Vagina (tissue), 2 donors: ENCODE measurements at regions not wholly inside any gene's neighbourhood (a gene's known extent, or its start where the extent isn't known, plus 50 kb on each side); places are given as distances from the start of the nearest gene placed in this dataset.

Experiments used
- DNase-seq, 2 donors: peaks; one replicate each; pipeline ENCODE4 v3.0.0-alpha.2; 2017; ENCODE audit errors: extremely low spot score in 2 of 2
- H3K27ac ChIP-seq: fragments of 200-600 bp; sonication (generic); one replicate; pipeline ENCODE4 v1.5.1; 2019
- H3K27me3 ChIP-seq: fragments of 200-600 bp; sonication (generic); one replicate; pipeline ENCODE4 v1.5.1; 2019
- H3K36me3 ChIP-seq, 2 donors: fragments of 200-600 bp; sonication (generic); one replicate each; pipeline ENCODE4 v1.5.1; 2017 to 2019
- H3K4me1 ChIP-seq: fragments of 200-600 bp; sonication (generic); one replicate; pipeline ENCODE4 v1.5.1; 2019
- H3K4me3 ChIP-seq, 2 donors: fragments of 200-600 bp; sonication (generic); 1 replicate in 1 of 2; 2 replicates in 1 of 2; pipeline ENCODE4 v1.5.1; 2016 to 2019
- H3K9me3 ChIP-seq: fragments of 200-600 bp; sonication (generic); one replicate; pipeline ENCODE4 v1.5.1; 2019
- POLR2A ChIP-seq, 2 donors: fragments of 450-650 bp; IDR thresholded peaks; one replicate each; pipeline ENCODE4 v1.6.1; 2017; ENCODE audit warnings: antibody characterized with exemption in 2 of 2, mild to moderate bottlenecking in 2 of 2, moderate library complexity in 2 of 2
- POLR2AphosphoS5 ChIP-seq, 2 donors: sonication (generic); formaldehyde crosslinking; IDR thresholded peaks; one replicate each; pipeline ENCODE4 v1.9.0; 2017; ENCODE audit warnings: antibody characterized with exemption in 2 of 2, mild to moderate bottlenecking in 2 of 2, low read depth in 1 of 2; ENCODE audit not compliant: insufficient read depth in 1 of 2
- intact Hi-C: fragments of 100-400 bp; cut with DNase I; formaldehyde crosslinking; loops from one replicate; pipeline ENCODE4 v1.15.1; 2023
- TF ChIP-seq, protein P1 (sequence below), 3 experiments: fragments of 450-650 bp in 2 of 3; fragments of 200-600 bp in 1 of 3; sonication (generic) in 1 of 3; IDR thresholded peaks; one replicate each; pipeline ENCODE4 v1.5.1; 2017 to 2019; ENCODE audit warnings: antibody characterized with exemption in 3 of 3, mild to moderate bottlenecking in 2 of 3, moderate library complexity in 2 of 3

DNA sequence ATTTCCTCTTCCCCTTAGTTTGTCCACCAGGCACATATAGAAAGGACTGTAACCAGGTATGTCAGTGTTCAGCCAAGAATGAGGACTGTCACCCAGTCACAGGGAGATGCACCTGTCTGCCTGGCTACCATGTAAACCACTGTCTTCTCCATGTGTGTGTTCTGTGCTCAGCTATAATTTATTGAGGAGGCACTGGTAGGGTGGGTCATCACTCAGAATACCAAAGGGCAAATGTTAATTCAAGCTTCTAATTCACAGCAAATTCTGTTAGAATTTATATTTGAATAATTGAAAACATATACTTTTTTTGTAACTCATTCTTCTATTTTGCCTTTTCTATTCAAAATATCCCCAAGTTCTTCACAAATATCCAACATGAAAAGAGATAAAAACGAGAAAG lies 780.4 kb downstream of the MECOM start:
- H3K27ac ChIP-seq: no peak overlapping the region
- no peak overlapping the region for H3K4me3 ChIP-seq
- TF ChIP-seq POLR2A (IDR thresholded peaks at IDR 0.05) (no peak), POLR2AphosphoS5 (IDR thresholded peaks at IDR 0.05; ENCODE audit: insufficient read depth in 1 of 2, low read depth in 1 of 2) (no peak)
- TF ChIP-seq, protein P1, sequence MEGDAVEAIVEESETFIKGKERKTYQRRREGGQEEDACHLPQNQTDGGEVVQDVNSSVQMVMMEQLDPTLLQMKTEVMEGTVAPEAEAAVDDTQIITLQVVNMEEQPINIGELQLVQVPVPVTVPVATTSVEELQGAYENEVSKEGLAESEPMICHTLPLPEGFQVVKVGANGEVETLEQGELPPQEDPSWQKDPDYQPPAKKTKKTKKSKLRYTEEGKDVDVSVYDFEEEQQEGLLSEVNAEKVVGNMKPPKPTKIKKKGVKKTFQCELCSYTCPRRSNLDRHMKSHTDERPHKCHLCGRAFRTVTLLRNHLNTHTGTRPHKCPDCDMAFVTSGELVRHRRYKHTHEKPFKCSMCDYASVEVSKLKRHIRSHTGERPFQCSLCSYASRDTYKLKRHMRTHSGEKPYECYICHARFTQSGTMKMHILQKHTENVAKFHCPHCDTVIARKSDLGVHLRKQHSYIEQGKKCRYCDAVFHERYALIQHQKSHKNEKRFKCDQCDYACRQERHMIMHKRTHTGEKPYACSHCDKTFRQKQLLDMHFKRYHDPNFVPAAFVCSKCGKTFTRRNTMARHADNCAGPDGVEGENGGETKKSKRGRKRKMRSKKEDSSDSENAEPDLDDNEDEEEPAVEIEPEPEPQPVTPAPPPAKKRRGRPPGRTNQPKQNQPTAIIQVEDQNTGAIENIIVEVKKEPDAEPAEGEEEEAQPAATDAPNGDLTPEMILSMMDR (IDR thresholded peaks at IDR 0.05): no peak

GRCh38 chr3:168881804-168882203 lies 781.7 kb downstream of the MECOM start:
- TF ChIP-seq POLR2AphosphoS5 (IDR thresholded peaks at IDR 0.05; ENCODE audit: insufficient read depth in 1 of 2, low read depth in 1 of 2) (no peak), POLR2A (IDR thresholded peaks at IDR 0.05) (no peak)
- TF ChIP-seq, protein P1 (IDR thresholded peaks at IDR 0.05): no peak
- H3K27me3 ChIP-seq: no peaks in the 10 kb centered on the region
- H3K36me3 ChIP-seq: no peaks in the 10 kb centered on the region
- H3K4me1 ChIP-seq: peaks cover 11% of the 10 kb centered on the region
- DNase-seq: no peak
- no peaks in the 10 kb centered on the region for H3K9me3 ChIP-seq
- intact Hi-C loops: no loop called here
- no peak overlapping the region for H3K27ac ChIP-seq
- H3K4me3 ChIP-seq: no peak overlapping the region

More for the DNA sequence above, 780.4 kb downstream of the MECOM start:
- DNase-seq: no peak
- intact Hi-C loops: no loop called here
- no peaks in the 10 kb centered on the region for H3K27me3 ChIP-seq
- peaks cover 11% of the 10 kb centered on the region for H3K4me1 ChIP-seq
- H3K36me3 ChIP-seq: no peaks in the 10 kb centered on the region
- H3K9me3 ChIP-seq: no peaks in the 10 kb centered on the region

GRCh38 chr3:168878655-168879054 lies 782.9 kb upstream of the GOLIM4 start:
- no peak overlapping the region for H3K4me3 ChIP-seq
- no peaks in the 10 kb centered on the region for H3K36me3 ChIP-seq
- H3K27ac ChIP-seq: no peak overlapping the region
- no peaks in the 10 kb centered on the region for H3K27me3 ChIP-seq
- no peak for DNase-seq
- TF ChIP-seq, protein P1 (IDR thresholded peaks at IDR 0.05): no peak
- H3K4me1 ChIP-seq: no peaks in the 10 kb centered on the region
- no peaks in the 10 kb centered on the region for H3K9me3 ChIP-seq
- intact Hi-C loops: no loop called here

GRCh38 chr3:168877899-168878298 lies 782.2 kb upstream of the GOLIM4 start:
- TF ChIP-seq POLR2AphosphoS5 (IDR thresholded peaks at IDR 0.05; ENCODE audit: insufficient read depth in 1 of 2, low read depth in 1 of 2) (peak in 1 of 2 donors; percentile 72), POLR2A (IDR thresholded peaks at IDR 0.05) (no peak)
- TF ChIP-seq, protein P1 (IDR thresholded peaks at IDR 0.05): no peak
- Histone ChIP-seq H3K27ac (no peak overlapping the region), H3K36me3 (no peaks in the 10 kb centered on the region), H3K4me3 (no peak overlapping the region), H3K27me3 (no peaks in the 10 kb centered on the region), H3K9me3 (no peaks in the 10 kb centered on the region), H3K4me1 (no peaks in the 10 kb centered on the region)
- no peak for DNase-seq
- intact Hi-C loops: no loop called here

DNA sequence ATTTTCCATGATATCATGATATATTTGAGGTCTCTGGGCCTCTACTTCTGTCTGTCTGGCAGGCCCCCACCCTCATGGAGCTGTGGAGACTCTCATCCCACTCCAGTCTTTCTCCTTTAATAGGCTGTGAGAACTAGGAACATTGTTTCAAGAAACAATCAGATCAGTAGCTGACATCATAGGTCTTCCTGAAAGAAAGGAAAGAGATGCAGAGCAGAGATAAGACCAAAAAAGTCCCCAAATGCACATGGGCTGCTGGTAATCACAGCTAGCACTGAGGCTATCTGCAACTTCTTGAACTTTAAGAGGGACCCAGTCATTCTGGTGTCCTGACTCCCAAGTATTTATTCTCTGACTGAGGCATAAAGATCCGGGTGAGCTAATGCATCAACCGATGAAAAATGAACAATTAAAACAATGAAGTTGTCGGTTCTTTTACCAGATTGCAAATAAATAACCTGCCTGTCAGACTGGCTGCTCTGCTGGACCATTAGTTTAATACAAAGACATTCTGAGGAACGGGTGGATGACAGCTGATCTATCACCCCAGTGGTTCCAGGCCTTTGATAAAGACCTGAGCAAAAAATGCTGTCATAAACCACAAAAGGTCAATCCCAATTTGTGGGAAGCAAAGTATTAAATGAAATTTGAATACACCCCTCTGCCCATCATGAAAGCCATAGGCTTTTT lies 780.8 kb upstream of the GOLIM4 start:
- intact Hi-C loops: no loop called here
- H3K27me3 ChIP-seq: no peaks in the 10 kb centered on the region
- no peak for DNase-seq
- no peaks in the 10 kb centered on the region for H3K4me1 ChIP-seq
- no peak overlapping the region for H3K27ac ChIP-seq
- no peaks in the 10 kb centered on the region for H3K36me3 ChIP-seq
- no peaks in the 10 kb centered on the region for H3K9me3 ChIP-seq
- no peak for TF ChIP-seq POLR2AphosphoS5 (IDR thresholded peaks at IDR 0.05; ENCODE audit: insufficient read depth in 1 of 2, low read depth in 1 of 2)
- TF ChIP-seq, protein P1 (IDR thresholded peaks at IDR 0.05): no peak
- no peak for TF ChIP-seq POLR2A (IDR thresholded peaks at IDR 0.05)
- no peak overlapping the region for H3K4me3 ChIP-seq
